H1 (cell line): ENCODE measurements at regions not wholly inside any gene's neighbourhood (a gene's known extent, or its start where the extent isn't known, plus 50 kb on each side); places are given as distances from the start of the nearest gene placed in this dataset.
"Not testable (repeated sequence)": the region's sequence is repeated elsewhere in the genome, so short reads cannot be mapped to it uniquely, and the experiment has no call there.

ENCODE experiments used
- CTCF ChIA-PET: fragments of 300-600 bp; sonication (Branson Sonifier 250); formaldehyde crosslinking; loops from one replicate; lab custom pipeline; 2021; ENCODE audit not compliant: partially characterized antibody; lab: Charles Lee
- POLR2A ChIA-PET: fragments of 300-600 bp; sonication (Branson Sonifier 250); formaldehyde crosslinking; loops from one replicate; lab custom pipeline; 2021; ENCODE audit warnings: inconsistent platforms; ENCODE audit not compliant: partially characterized antibody; lab: Charles Lee
- DNase-seq, 2 experiments: peaks; one replicate each; pipeline versions ENCODE4 v3.0.0 to v3.0.0-alpha.2; 2010 to 2022; ENCODE audit warnings: low spot score in 2 of 2, low read depth in 1 of 2, mixed read lengths in 1 of 2
- FAIRE-seq: peaks from 2 replicates; lab custom pipeline; 2011; peaks lifted over from hg19 to GRCh38; lab: Jason Lieb, UNC
- H2AFZ ChIP-seq: 2 replicates; pipeline ENCODE4 v1.8.1; 2012; ENCODE audit warnings: low read length, inconsistent platforms
- H2AK5ac ChIP-seq: 2 replicates; pipeline ENCODE4 v1.6.1; 2013; ENCODE audit warnings: low read depth, low read length
- H2BK120ac ChIP-seq: replicated peaks from 2 replicates; pipeline ENCODE3; 2013; ENCODE audit warnings: low read depth, low read length, inconsistent platforms
- H2BK12ac ChIP-seq: 2 replicates; pipeline ENCODE4 v1.6.1; 2013; ENCODE audit warnings: low read depth, low read length
- H2BK15ac ChIP-seq: 2 replicates; pipeline ENCODE4 v1.6.1; 2013; ENCODE audit warnings: low read length
- H2BK20ac ChIP-seq: 2 replicates; pipeline ENCODE4 v1.6.1; 2013; ENCODE audit warnings: low read length
- H2BK5ac ChIP-seq: 2 replicates; pipeline ENCODE4 v1.6.1; 2013; ENCODE audit warnings: low read depth, low read length
- H3K14ac ChIP-seq: 2 replicates; pipeline ENCODE4 v1.6.1; 2013; ENCODE audit warnings: inconsistent platforms; ENCODE audit not compliant: insufficient read length
- H3K18ac ChIP-seq: 2 replicates; pipeline ENCODE4 v1.6.1; 2013; ENCODE audit warnings: low read length; ENCODE audit errors: extremely low read depth
- H3K23ac ChIP-seq: 2 replicates; pipeline ENCODE4 v1.6.1; 2013; ENCODE audit warnings: inconsistent platforms; ENCODE audit not compliant: insufficient read length
- H3K23me2 ChIP-seq: 2 replicates; pipeline ENCODE4 v1.6.1; 2013; ENCODE audit warnings: low read depth, low read length
- H3K27ac ChIP-seq: 2 replicates; pipeline ENCODE4 v1.6.1; 2011; ENCODE audit warnings: low read depth, low read length, inconsistent platforms
- H3K27me3 ChIP-seq, 4 experiments: replicated peaks in 1 of 4; 1 replicate in 1 of 4; 2 replicates in 3 of 4; pipeline versions ENCODE4 v1.6.1 to v1.8.1; 2011 to 2013; ENCODE audit warnings: low read length in 3 of 4, mild to moderate bottlenecking in 3 of 4, inconsistent platforms in 2 of 4, mixed read lengths in 2 of 4, moderate library complexity in 1 of 4; ENCODE audit not compliant: control insufficient read depth in 3 of 4, insufficient read depth in 3 of 4; ENCODE audit errors: extremely low read depth in 1 of 4
- H3K36me3 ChIP-seq, 4 experiments: 2 replicates each; pipeline versions ENCODE4 v1.6.1 to v1.8.1; 2011 to 2013; ENCODE audit warnings: mild to moderate bottlenecking in 4 of 4, low read length in 3 of 4, moderate library complexity in 2 of 4, control low read depth in 1 of 4, inconsistent platforms in 1 of 4; ENCODE audit not compliant: insufficient read depth in 4 of 4, control insufficient read depth in 2 of 4
- H3K4ac ChIP-seq: replicated peaks from 2 replicates; pipeline ENCODE3; 2013; ENCODE audit warnings: low read length, low read depth, mixed read lengths, inconsistent platforms; ENCODE audit not compliant: insufficient read length
- H3K4me1 ChIP-seq, 4 experiments: replicated peaks in 1 of 4; 1 replicate in 1 of 4; 2 replicates in 3 of 4; pipeline versions ENCODE4 v1.6.1 to v1.8.1; 2011 to 2013; ENCODE audit warnings: low read length in 3 of 4, inconsistent platforms in 2 of 4, mixed read lengths in 1 of 4; ENCODE audit not compliant: insufficient read depth in 4 of 4, control insufficient read depth in 3 of 4
- H3K4me2 ChIP-seq, 2 experiments: 2 replicates each; pipeline versions ENCODE4 v1.6.1 to v1.8.1; 2011 to 2013; ENCODE audit warnings: low read depth in 2 of 2, low read length in 2 of 2, control low read depth in 1 of 2, inconsistent platforms in 1 of 2, mild to moderate bottlenecking in 1 of 2; ENCODE audit not compliant: insufficient read depth in 1 of 2
- H3K4me3 ChIP-seq, 4 experiments: fragments of 200-600, 300-600 bp in 1 of 4; sonication (generic), shearing (Covaris generic), sonication (Bioruptor Twin) in 1 of 4; 2 replicates each; pipeline versions ENCODE4 v1.5.1 to v1.8.1; 2011 to 2016; ENCODE audit warnings: low read length in 4 of 4, low read depth in 3 of 4, control low read depth in 2 of 4, inconsistent platforms in 2 of 4, mild to moderate bottlenecking in 2 of 4, mixed read lengths in 1 of 4, moderate library complexity in 1 of 4; ENCODE audit not compliant: insufficient read depth in 2 of 4; ENCODE audit errors: extremely low read depth in 1 of 4
- H3K56ac ChIP-seq: replicated peaks from 2 replicates; pipeline ENCODE3; 2013; ENCODE audit warnings: low read depth, mild to moderate bottlenecking, mixed read lengths, low read length, inconsistent platforms; ENCODE audit not compliant: insufficient read length
- H3K79me1 ChIP-seq: 2 replicates; pipeline ENCODE4 v1.6.1; 2013; ENCODE audit warnings: low read depth, low read length, control low read depth
- H3K79me2 ChIP-seq, 2 experiments: 2 replicates each; pipeline versions ENCODE4 v1.6.1 to v1.8.1; 2012 to 2013; ENCODE audit warnings: low read length in 2 of 2, mild to moderate bottlenecking in 2 of 2, inconsistent platforms in 1 of 2; ENCODE audit not compliant: insufficient read depth in 2 of 2, control insufficient read depth in 1 of 2
- H3K9ac ChIP-seq, 4 experiments: replicated peaks in 1 of 4; 1 replicate in 1 of 4; 2 replicates in 3 of 4; pipeline versions ENCODE4 v1.6.1 to v1.8.1; 2011 to 2013; ENCODE audit warnings: low read depth in 3 of 4, low read length in 3 of 4, control low read depth in 2 of 4, mild to moderate bottlenecking in 2 of 4, moderate library complexity in 2 of 4, inconsistent platforms in 1 of 4; ENCODE audit errors: extremely low read depth in 1 of 4
- H3K9me3 ChIP-seq, 2 experiments: 2 replicates each; pipeline versions ENCODE4 v1.6.1 to v1.8.1; 2012 to 2013; ENCODE audit warnings: mild to moderate bottlenecking in 2 of 2, moderate library complexity in 2 of 2, control low read depth in 1 of 2, inconsistent platforms in 1 of 2, low read depth in 1 of 2, low read length in 1 of 2, mixed read lengths in 1 of 2; ENCODE audit not compliant: insufficient read depth in 2 of 2
- H4K20me1 ChIP-seq, 2 experiments: replicated peaks in 1 of 2; 2 replicates each; pipeline versions ENCODE3 to v1.8.1; 2011 to 2013; ENCODE audit warnings: inconsistent platforms in 2 of 2, low read length in 2 of 2, mild to moderate bottlenecking in 1 of 2; ENCODE audit not compliant: insufficient read depth in 2 of 2, control insufficient read depth in 1 of 2
- H4K5ac ChIP-seq: 2 replicates; pipeline ENCODE4 v1.6.1; 2013; ENCODE audit warnings: low read length, low read depth, mixed read lengths, inconsistent platforms; ENCODE audit not compliant: insufficient read length
- H4K8ac ChIP-seq: 2 replicates; pipeline ENCODE4 v1.8.0; 2013; ENCODE audit warnings: mild to moderate bottlenecking, moderate library complexity, low read length, inconsistent platforms; ENCODE audit not compliant: insufficient read depth; ENCODE audit errors: extremely low read depth
- H4K91ac ChIP-seq: replicated peaks from 2 replicates; pipeline ENCODE3; 2013; ENCODE audit warnings: low read length, mixed read lengths, inconsistent platforms; ENCODE audit not compliant: insufficient read length
- CTBP2 ChIP-seq: IDR thresholded peaks from 2 replicates; pipeline ENCODE4 v1.7.0; 2011; ENCODE audit warnings: borderline replicate concordance, mild to moderate bottlenecking, moderate library complexity, mixed read lengths, low read length; ENCODE audit not compliant: insufficient read depth, insufficient read length
- WGBS, 2 experiments: shearing (Covaris generic) in 1 of 2; methylation state at CpG; one replicate each; pipeline versions ENCODE4 v1.1.6 to v1.1.7; 2013 to 2015; ENCODE audit warnings: low lambda C conversion rate in 2 of 2, mixed read lengths in 2 of 2, inconsistent platforms in 1 of 2, low coverage in 1 of 2, missing lambda C conversion rate in 1 of 2; ENCODE audit not compliant: insufficient replicate concordance in 2 of 2, insufficient coverage in 1 of 2, insufficient read length in 1 of 2; ENCODE audit errors: extremely low coverage in 1 of 2, missing lambda C conversion rate in 1 of 2; 5-methylcytosine and 5-hydroxymethylcytosine counted together

DNA sequence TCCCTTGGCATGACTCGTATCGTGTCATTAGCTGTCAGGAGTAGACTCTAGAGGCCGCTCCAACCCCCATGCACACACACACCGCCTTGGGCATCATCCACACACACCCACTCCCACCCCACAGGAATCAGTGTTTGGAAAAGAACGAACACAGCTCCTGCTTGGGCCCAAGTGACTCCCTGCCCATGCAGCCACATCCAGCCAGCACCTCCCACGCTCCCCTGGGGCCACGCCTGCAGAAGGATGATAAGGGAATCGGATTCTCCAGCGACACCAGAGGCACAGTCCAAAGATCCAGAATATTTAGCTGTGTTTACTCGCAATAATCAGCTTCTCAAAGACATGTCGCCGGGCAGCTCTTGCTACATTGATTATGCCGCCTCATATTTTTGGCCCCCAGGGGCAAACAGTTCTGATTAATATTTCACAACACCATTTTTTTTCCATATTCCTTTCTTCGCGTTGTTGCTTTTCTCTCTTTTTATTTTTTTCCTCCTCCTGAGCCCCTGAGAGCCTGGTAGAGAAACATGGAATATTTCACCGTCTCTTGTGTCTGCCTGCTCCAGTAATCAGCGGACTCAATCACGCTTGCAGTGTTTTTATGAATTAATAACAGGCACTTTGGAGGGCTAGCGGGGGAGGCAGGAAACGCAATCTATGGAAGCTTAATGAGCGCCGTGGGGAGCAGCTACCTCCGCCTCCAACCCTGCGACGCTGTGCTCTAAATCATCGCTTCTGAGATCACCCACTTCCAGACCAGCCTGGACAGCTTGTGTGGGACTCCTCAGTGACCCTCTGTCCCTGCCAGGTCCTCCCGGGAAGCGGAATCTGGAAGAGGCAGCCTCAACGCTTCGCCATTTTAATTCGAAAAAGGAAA, 221.4 kb downstream of the TLE3 start (continued):
- no peak for TF ChIP-seq CTBP2

DNA sequence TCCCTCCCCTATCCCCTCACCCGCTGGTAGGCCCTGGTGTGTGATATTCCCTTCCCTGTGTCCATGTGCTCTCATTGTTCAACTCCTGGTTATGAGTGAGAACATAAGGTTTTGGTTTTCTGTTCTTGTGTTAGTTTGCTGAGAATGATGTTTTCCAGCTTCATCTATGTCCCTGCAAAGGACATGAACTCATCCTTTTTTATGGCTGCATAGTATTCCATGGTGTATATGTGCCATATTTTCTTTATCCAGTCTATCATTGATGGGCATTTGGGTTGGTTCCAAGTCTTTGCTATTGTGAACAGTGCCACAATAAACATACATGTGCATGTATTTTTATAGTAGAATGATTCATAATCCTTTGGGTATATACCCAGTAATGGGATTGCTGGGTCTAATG, 217.8 kb downstream of the TLE3 start:
- H3K14ac ChIP-seq, H3K9me3 ChIP-seq, H3K9ac ChIP-seq, H2AFZ ChIP-seq, H2BK20ac ChIP-seq, H3K27me3 ChIP-seq, FAIRE-seq, H3K4me1 ChIP-seq, H4K91ac ChIP-seq, H3K23me2 ChIP-seq, H2BK120ac ChIP-seq, H4K8ac ChIP-seq, POLR2A ChIA-PET, H2AK5ac ChIP-seq, H2BK15ac ChIP-seq, H3K27ac ChIP-seq, H2BK5ac ChIP-seq, H3K4ac ChIP-seq, H3K23ac ChIP-seq, H3K4me3 ChIP-seq, DNase-seq, H4K20me1 ChIP-seq, H2BK12ac ChIP-seq, H4K5ac ChIP-seq, H3K18ac ChIP-seq, H3K4me2 ChIP-seq, H3K79me2 ChIP-seq, H3K79me1 ChIP-seq, H3K56ac ChIP-seq, H3K36me3 ChIP-seq: not testable (repeated sequence)
- CTCF ChIA-PET: interaction anchor here (1.2 kb wide), 1 partner anchor 18 kb away, joined by 3 read pairs; no protein-coding TSS in a partner anchor
- WGBS, 2 experiments: 100% methylated on average over 1 of the region's 1 CpG; no CpG with 5 or more reads in 1 of the 2 experiments
